Epidermal melanocyte (primary cell): ENCODE measurements at regions not wholly inside any gene's neighbourhood (a gene's known extent, or its start where the extent isn't known, plus 50 kb on each side); places are given as distances from the start of the nearest gene placed in this dataset.

Experiments
- DNase-seq: peaks from one replicate; pipeline ENCODE4 v3.0.0; 2011; ENCODE audit warnings: low spot score; ENCODE audit not compliant: insufficient read length

DNA sequence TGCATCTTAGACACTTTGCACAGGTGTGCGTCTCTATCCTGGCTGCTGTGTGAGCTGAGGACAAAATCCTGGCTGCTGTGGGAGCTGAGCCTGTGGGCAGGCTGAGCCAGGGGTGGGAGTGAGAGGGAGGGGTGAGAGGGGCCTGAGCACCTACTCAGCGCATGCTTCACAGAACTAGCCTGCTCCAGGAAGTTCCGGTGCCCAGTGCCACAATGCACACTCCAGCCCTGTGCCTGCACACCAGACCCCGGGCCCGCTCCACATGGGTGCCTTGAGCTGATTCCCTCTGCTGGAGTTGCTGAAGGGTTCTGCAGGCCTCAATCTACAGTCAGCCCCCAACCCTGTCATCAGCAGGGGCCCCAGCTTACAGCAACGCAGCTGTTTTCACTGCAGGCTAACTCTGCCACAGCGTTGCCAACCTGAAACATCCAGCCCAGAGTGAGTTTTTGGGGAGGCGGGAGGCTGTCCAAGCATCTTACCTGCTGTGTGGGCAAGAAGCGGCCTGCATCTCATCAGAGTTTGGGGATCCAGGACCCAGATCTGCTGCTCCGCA lies 1377.9 kb downstream of the TBC1D22A start:
- no peak for DNase-seq

DNA sequence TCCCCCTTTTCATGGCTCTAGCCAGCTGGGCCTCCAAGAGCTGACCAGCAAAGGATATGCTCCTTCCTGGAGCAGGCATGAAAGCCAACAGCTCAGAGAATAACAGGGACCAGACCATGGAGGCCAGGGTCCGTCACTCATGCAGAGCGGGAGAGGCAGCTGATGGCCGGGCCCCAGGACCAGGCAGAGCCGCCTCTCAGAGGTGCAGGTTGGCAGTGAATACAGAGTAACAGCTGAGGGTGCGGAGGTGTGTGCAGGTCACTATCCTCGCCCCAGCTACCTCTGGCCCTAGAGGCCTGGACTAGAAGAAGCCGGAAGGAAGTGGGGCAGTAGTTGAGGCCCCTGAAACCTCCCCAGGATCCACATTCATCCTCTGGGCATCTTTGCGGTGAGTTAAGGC lies 1377.3 kb downstream of the TBC1D22A start:
- no peak for DNase-seq

DNA sequence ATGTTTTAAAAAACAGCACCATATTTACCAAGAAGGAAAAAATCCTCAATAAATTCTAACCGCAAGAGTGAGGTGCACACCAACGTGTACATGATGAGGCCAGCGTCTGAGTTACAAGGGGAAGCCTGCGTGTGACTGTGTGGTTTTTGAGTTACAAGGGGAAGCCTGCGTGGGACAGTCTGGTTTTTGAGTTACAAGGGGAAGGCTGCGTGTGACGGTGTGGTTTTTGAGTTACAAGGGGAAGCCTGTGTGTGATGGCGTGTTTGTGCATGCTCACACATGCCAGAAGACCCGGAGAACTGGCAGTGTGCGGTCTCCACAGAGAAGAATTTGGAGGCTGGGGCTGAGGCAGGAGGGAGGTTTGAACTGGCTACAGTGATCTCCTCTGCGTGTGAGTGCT lies 1376.4 kb downstream of the TBC1D22A start:
- DNase-seq: no peak

DNA sequence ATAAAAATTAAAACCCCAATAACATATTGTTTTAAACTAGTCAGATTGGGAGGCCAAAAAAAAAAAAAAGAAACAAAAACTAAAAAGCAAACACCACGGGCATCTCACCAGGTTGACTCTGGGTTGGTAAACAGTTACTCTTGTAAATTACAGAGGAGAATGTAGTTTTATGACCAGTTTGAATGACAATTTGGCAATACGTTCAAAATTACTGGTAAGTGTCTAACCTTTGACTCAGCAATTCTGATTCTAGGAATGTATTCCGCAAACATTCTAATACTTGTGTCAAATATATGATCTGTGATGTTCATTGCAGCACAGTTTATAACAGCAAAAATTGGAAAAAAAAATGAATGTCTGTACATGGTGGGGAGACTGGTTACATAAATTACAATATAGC lies 1376.0 kb downstream of the TBC1D22A start:
- DNase-seq: no peak

DNA sequence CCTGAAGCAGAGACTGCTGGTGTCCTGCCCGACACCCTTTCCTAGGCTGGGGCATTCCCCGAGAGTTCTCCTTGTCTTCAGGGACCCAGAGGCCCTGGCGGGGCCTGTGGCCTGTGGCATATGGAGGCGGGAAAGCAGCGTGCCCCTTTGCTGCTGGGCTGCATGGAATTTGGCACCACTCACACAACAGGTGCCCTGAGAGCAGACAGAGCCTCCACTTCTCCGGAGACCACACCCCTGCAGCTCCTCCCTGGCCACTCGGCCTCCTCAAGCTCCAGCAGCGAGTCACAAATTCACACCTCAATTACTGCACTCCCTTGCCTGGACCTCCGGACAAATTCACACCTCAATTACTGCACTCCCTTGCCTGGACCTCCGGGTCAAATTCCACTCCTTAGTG lies 1375.2 kb downstream of the TBC1D22A start:
- DNase-seq: no peak

DNA sequence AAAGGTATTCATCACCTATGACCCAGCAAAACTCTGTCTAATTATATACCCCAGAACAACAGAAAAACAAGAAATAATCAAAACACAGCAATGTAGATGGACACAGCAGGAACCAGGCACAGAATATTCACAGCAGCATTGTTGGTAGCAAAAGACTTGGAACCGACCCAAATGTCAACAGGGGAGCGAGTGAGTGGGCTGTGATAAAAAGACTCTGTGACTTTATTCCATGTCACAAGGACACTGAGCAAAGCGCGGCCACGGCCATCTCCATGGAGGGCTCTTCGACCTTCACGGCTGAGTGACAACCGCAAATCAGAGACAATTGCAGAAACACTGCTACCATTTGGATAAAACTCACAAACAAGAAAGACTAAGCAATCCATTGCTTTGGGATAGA lies 1373.1 kb downstream of the TBC1D22A start:
- DNase-seq: no peak

DNA sequence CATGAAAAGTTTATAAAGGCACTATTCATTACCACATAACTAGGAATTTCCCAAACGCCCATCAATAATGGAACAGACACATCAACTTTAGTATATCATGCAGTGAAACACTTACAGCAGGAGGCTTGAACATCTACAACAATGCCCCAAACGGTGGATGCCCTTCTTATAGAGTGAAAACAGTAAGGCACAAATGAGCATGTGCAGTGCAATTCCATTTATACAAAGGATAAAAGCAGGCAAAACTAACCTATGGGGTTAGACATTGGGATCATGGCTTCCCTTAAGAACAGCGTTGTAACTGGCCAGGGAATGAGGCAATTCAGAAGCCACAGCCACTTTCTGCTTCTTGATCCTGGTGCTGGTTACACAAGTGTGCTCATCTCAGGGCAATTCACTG lies 1363.0 kb downstream of the TBC1D22A start:
- DNase-seq: no peak

DNA sequence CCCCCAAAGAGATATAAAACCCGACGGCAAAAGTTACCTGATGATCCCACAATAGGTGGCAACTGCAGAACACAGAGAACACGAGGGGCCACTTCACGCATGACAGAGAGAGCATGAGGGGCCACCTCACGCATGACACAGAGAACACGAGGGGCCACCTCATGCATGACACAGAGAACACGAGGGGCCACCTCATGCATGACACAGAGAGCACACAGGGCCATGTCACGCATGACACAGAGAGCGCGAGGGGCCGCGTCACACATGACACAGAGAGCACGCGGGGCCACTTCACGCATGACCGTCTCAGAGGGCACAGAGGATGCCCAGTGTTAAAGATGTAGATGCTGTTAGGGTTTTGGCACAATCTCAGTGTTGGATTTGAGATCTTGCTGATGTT lies 1359.5 kb downstream of the TBC1D22A start:
- DNase-seq: no peak

DNA sequence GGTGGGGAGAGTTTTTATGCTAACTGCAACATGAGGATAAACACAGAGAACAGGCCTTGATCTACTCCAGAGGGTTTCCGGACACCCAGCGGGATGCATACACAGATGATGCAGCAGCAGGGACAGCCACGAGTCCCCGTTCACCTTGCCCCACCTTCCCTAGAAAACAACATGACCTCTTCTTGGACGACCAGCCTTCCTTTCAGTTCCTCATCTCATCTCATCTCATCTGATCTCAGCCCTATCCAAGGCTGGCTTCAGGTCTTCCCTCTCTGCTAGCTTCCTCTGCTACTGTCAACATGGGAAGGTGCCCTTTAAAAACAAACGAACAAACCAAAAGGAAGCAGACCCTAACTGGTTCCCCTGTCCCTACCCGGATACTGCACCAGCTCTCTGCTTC lies 1356.2 kb downstream of the TBC1D22A start:
- DNase-seq: no peak

DNA sequence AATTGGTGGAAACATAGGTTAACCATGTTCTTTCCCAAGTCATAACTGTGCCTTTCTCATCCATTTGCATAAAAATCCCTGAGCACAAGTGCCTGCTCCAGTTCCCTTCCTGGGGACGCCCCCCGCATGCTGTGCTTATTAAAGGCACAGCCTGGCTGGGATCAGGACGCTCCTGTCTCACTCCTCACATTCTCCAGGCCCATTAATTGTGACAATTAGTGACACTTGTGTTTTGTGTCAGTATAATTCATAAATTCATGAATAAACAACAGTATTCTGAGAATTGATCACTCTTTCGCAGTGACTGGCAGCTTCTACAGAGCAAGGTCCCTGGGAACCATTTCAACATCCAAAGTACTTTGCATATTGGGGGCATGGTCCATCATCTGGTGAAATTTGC lies 1354.4 kb downstream of the TBC1D22A start:
- no peak for DNase-seq

DNA sequence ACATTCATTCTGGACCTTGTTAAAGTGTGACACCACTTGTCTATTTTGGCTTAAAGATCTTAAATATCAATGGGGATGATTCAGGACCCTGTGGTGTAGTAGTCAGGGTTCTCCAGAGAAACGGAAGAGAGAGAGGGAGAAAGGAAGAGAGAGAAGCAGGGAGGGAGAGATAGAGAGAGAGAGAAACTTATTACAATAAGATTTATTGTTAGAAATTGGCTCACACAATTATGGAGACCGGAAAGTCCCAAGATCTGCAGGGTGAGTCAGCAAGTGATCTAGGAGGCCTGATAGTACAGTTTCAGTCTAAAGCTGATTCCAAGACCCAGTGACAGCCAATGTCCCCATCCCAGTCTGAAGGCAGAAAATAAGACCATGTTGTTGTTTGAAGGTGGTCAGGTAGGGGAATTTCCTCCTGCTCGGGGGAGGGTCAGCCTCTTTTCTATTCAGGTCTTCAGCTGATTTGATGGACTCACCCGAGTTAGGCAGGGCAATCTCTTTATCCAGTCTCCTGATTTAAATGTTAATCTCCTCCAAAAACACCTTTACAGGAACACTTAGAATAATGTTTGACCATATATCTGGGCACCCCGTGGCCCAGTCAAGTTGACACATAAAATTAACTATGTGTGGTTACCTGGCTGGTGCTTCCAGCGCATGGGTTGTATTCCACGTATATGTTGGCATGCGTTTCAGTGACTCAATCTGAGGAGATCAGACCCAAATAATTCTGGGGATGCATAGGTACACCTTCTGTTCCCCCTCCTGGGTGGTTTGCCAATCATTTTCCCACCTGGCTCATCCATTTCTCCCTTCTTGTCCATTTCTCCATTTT lies 1350.5 kb downstream of the TBC1D22A start:
- DNase-seq: no peak

DNA sequence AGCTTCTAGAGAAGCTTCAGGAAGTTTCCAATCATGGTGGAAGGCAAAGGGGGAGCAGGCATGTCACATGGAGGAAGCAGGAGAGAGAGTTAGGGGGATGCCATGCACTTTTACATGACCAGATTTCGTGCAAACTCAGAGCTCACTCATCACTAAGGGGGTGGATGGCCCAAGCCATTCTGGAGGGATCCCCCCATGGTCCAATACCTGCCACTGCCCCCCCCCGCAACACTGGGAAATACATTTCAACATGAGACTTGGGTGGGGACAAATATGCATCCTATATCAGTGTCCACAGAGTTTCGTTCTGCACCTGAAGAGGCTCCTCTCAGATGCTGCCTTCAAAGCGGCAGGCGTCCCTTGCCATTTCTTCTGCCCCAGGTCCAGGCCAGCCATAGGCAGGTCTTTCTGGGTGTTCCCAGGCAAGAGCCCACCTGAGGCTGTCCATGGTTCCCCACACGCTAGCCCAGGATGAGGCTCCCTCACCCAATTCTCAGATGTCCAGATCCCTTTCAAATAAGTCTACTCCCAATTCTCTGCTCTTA lies 1344.3 kb downstream of the TBC1D22A start:
- no peak for DNase-seq

DNA sequence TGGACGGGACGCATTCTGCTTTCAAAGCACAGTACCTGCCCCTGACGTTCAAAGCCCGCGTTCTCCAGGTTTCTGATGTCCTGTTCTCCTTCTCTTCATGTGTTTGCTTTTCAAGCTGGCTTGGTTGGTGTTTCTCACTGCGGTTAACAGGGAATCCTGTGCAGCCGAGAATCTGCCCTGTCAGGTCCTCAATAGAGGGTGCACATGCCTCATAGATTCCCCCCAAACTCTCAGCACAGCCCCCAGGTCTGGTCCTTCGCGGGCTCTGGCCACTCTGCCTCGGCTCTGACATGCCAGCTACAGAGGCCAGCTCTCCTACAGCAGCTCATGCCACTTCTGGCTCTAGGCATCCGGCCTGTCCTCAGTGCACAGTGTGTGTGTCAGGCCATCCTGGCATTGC lies 1343.8 kb downstream of the TBC1D22A start:
- DNase-seq: no peak

DNA sequence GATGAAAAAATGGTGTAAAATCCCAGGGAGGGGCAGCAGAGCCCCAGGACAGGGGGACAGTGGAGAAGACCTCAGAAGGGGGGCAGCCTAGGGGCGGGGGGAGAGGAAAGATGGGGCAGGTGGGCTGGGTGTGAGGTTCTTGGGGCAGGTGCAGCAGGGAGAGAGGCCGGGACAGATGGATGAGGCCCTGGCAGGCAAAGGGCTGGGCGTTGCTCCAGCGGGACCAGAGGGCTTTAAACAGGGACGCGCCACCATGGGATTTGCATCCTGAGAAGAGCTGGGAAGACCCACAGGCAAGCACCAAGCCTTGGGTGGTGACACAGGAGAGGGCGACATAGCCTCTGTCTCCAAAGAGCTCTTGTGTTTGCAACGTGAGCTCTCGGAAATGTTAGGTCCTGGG lies 1342.8 kb downstream of the TBC1D22A start:
- DNase-seq: no peak

DNA sequence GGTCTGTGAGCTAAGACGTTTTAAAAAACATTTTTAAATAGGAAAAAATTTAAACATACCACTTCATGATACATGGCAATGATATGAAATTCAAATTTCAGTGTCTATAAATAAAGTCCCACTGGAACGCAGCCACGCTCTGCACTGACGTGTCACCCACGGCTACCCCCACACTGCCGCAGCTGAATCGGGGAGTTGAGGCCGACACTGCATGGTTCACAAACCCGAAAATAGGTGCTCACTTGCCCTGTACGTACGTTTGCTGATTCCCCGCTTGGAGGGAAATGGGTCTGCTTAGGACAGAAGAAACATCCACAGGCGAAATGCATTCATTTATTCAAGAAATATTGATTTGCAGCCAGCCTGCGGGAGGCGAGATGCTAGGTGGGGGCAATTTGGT lies 1342.3 kb downstream of the TBC1D22A start:
- DNase-seq: no peak

DNA sequence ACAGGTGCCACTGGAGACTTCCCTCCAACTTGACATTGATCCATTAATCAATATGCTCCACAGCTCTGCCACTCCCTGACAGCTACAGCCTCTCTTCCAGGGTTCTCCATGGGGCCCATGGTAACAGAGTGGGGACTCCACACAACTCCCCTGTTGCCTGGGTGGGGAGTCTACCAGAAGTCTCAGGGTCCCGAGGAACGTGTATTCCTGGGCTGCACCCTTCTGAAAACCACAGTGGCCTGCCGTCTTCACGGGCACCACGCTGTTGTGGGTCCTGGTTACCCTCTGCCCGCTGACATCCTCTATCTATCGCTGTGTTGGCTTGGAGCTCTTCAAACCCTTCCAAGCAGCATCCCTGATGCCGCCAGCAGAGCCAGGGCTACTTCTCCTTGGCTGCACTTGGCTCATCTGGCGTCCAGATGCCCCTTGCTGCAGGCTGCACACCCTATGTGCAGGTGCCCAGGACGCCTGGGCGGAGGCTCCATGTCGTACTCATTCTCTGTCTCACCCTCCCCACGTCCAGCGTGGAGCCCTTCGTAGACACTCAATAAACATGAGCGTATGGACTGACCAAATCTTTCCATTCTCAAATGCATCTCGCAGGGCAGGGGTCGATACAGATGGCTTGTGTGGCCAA lies 1341.8 kb downstream of the TBC1D22A start:
- no peak for DNase-seq

DNA sequence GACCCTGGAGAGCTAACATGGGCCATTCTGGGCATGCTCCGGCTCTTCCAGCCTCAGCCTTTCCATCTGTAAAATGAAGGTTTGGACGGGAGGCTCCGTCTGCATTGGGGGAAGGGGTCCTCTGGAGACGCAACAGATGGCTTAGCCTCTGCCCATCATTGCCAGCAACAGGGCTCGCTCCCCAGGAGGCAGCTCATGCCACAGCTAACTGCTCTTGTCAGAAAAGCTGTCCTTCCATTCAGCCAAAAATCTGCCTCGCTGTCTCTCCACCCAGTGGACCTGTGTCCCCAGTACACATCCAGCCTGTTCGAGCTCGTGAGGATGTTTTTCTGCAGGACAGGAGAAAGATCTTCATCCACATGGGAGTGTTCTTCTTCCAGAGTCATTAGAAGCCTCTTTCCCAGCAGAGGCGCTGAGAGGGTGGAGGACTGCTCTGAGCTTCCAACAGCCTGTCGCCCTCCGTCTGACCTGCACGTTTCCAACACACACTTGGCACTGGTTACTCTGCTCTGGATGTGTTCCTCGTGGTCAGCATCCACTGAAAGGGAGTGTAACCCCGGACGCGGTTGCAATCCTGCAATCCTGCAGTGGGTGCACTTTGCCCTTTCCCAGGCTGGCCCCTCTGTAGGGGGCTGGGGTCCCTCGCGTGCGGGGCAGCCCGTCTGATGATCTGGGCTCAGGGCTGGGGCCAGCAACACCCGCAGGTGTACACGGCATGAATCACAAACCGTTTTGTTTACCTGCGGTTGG lies 1340.9 kb downstream of the TBC1D22A start:
- DNase-seq: no peak

DNA sequence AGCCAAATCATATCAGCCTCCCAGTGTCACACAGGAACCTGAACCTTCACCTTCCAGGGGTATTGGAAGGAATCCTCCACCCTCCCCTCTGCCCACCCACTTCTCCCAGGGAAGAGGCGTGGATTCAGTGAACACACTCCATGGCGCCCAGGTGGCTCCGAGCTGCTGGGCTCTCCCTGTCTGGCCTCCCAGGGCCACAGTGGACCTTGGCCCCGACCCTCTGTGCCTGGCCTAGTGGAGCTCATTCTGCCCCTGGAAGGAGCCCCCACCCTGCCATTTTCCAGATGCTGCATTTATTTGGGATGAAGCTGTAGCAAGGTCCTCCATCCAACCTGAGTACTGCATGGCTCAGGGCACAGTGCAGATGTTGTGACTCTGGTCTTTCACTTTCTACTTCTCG lies 1340.1 kb downstream of the TBC1D22A start:
- no peak for DNase-seq

DNA sequence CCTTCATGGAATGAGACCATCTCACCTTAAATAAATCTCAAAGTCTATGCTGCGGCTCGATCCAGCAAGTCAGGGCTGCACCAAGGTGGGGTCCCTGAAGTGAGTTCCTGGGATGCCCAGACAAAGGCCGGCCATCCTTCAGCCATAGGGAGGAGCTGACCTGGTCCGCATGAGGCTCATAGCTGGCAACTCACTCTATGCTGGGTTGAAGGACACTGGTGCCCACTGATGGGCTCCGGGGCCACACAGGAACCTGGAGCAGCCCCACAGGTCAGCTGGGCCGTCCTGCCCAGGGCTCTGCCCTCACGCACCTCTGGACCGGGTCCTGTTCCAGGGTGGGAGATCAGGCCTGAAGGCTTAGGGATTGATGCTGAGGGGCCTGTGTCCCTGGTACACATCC lies 1339.3 kb downstream of the TBC1D22A start:
- DNase-seq: no peak

DNA sequence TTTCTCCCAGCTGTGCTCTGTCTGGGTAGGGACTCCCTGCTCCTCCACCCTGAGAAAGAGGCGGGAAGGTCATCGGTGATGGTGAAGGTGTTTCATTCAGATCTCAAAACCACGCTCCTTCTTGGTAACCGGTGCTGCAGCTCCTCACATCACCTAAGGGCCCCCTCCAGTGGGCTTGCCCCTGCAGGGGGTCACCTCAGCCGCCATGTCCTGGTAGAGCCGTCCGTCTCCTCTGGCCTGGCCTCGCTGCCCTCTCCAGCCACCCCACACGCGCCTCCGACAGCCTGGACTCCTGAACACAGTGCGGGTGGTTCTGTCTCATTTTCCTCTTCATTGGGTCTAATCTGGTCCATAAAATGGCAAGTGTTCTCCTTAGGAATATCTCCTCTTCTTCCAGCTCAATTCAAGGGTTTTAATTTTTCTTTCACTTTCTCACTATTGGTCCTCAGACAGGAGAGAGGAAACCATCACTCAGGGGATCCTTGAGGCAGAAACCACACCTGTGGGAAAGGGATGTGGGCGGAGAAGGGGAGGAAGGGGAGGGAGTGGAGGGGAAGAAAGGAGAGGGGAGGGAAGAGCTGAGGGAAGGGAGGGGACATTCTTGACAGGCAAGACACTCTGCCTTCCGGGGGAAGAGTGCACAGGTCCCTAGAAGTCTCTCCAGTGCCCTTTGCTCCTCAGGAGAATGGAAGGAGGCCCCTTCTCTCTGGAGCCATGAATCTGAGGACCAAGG lies 1338.4 kb downstream of the TBC1D22A start:
- no peak for DNase-seq

DNA sequence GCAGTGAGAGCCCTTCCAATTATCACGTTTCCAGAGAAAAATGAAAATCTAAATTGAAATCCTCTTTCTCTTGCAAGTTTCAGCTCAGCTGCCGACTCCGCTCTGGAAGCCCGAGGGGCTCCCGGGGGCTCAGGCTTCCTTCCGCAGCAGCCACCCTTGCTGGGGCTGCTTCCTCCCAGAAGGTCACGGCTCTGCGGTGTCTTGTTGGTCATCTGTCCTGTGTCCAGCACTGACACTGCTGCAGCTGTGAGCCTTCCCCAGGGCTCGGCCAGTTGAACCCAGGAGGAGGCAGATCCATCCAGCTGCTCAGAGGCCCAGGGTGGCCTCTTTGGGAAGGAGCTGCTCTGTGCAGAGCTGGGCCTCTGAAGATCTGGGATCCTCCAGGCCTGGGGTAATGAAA lies 1337.2 kb downstream of the TBC1D22A start:
- DNase-seq: no peak
